GOT3 (cell line): ENCODE measurements at regions not wholly inside any gene's neighbourhood (a gene's known extent, or its start where the extent isn't known, plus 50 kb on each side); places are given as distances from the start of the nearest gene placed in this dataset.

Source experiments
- DNase-seq: peaks from one replicate; lab custom pipeline; 2025; ENCODE audit warnings: mixed read lengths; lab: John Stamatoyannopoulos, UW

DNA sequence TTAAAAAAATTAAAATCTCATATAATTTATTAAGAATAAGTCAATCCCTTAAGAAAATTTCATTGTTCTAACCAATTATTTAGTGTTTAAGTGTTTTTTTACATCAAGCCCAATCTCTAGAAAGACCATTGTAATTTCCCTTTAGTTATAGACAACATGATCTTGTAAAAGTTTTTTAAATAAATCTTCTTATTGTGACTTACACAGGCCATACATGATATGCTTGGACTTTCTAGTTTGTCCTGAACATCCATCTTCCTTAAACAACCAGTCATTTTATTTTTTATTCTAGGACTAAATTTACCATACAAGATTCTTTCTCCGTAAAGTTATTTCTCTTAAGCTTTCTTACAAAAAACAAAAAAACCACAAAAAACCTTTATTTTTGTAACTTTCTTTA is 126.5 kb upstream of the MAST4 start:
- no peak for DNase-seq

DNA sequence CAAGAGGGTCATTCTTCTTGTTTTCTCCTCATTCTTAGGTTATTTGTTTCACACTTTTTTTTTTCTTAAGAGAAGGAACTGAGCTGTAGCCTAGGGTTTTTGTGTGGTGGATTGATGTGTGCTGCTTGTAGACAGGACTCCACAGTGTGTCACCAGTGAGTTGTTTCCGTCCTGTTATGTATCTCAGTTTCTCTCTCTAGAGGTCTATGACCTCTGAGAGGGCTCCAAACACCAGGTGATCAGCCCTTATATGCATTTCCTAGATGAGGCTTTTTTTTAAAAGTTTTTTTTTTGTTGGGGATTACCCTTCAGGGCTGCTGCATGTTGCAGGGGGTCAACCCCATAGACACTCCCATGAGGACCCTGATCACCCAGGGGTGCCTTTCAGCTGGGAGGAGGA is 124.2 kb upstream of the MAST4 start:
- no peak for DNase-seq

DNA sequence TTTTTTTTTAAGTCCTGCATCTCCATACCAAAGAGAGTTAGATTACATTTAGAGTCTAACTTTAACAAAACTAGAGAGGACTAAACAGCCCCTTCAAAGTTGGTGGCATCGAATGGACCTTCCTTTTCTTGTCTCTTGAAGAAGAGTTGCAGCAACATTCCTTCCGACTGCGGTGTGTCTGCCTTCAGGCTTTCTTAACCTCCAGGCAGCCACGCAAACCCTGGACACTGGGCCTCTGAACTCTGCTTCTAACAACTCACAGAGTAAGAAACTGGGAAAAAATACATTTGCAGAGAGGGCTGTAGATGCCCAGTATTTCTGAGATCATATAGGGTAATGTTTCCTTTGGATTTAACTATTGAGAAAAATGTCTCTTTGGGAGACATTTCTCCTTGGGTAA is 120.5 kb upstream of the MAST4 start:
- DNase-seq = no peak

DNA sequence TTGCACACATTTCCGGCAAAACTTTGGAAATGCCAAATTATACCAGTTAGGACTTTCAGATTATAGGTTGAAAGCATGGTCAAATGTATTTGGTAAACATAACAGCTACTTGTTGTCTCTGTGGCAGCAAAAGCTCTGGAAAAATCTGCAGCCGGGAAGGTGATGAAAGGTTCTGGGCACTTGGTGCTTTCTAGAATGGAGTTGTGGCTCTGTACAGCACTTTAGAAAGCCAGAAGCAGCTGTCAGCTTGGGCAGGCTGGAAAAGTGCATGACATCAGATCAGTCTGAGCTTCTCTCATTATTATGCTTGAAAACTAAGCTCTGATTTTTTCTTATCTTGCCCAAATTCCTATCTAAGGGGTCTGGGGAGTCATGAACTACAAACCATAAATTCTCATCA is 118.6 kb upstream of the MAST4 start:
- DNase-seq = no peak

- no peak for DNase-seq
Observed at GRCh38 chr5:66494437-66494836, 101.8 kb upstream of the MAST4 start.

DNA sequence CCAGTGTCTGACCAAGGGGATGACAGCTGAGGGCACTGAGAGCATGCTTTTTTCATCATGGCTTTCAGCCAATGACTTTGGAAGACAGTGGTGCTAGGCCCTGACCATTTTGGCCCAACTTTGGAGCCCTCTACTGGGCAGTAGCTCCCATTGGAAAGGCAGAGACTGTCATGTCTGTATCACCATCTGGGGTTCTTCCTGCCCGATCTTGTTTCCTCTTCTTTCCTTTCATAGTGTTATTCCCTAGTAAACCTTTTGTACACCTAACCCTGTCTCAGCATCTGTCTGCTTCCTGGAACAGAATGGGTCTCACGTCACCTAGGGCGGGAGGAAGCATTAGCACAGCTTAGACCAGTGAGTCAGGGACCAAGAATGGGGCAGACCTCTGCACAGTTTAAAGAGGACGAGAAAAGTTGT is 97.4 kb upstream of the MAST4 start:
- no peak for DNase-seq

- DNase-seq = no peak
Observed at GRCh38 chr5:66503203-66503789, 92.9 kb upstream of the MAST4 start.

DNA sequence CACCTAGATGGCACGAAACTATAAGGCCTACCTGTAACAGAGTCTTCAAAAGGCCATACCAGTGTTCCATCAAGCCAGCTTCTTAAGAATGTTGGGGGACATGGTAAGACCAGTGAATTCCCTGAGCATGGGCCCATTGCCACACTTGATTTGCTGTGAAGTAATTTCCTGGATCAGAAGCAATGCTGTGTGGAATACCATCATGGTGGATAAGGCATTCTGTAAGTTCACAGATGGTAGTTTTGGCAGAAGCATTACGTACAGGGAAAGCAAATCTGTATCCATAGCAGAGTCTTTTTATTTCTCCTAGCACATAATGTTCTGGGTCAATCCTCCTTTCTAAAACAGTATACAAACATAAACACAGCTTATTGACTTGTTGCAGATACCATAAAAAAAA is 89.1 kb upstream of the MAST4 start:
- DNase-seq = no peak

DNA sequence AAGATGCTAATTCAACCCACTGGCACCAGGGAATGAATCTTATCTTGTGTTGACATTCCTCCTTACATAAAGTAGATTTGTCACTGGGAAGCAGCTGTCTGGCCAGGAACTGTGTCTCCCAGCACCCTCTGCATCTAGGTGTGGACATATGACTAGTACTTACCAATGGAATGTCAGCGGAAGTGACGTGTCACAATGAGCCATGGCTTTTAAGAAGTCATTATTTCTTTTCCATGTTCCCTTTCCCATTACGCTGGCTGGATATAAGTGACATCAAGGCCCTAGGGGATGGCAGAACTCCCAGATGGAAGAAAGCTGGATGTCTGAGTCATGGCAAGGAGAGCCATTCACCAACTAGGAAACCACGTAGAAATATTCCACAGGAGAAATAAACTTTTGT is 84.7 kb upstream of the MAST4 start:
- no peak for DNase-seq

DNA sequence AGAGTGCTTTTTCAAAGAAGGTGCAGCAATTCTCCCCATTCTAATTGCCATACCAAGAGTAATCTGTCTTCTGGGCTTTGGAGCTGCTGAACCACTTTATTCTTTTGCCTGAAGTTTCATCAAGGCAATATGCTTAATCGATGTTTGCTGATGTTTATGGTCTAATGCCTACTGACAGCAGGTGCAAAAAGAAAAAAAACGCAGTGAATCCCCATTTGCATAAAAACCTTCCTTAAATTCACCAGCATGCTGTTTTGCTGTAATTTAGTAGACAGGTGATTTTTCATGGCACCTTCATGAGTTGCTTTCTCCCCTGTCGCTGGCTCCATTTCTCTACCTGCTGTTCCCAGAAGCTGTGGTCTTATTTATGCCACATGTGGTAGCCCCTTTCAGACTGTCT is 83.1 kb upstream of the MAST4 start:
- no peak for DNase-seq

DNA sequence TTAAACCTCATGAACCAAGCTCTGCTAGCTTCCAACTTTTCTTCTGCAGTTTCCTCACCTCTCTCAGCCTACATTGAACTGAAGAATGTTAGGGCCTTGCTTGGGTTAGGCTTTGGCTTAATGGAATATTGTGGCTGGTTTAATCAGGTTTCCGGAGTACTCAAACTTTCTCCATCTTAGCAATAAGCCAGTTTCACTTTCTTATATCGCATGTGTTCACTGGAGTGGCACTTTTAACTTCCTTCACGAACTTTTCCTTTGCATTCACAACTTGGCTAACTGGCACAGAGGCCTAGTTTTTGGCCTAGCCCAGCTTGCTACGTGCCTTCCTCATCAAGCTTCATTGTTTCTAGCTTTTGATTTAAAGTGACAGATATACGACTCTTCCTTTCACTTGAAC is 81.0 kb upstream of the MAST4 start:
- no peak for DNase-seq

GRCh38 chr5:66516550-66516949 is 79.6 kb upstream of the MAST4 start:
- no peak for DNase-seq

DNA sequence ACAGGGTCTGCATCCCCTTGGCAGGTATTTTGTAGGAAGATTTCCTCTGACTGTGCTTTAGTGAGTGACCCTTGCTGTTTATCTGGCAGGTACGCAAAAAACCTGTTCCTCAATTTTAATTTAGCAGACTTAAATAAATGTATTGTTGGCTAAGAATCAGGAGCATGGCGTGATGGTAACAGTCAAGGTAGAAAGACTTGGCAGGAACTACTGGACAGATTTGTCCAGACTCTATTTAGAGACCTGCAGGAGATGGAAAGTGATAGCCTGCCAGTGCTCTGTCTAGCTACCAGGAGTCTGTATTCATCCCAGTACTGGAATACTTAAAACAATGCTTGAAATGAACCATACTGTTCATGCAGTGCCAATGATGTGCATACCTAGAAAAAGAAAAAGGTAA is 78.8 kb upstream of the MAST4 start:
- no peak for DNase-seq

- DNase-seq = no peak
Observed at GRCh38 chr5:66518052-66518451, 78.1 kb upstream of the MAST4 start.

GRCh38 chr5:66518753-66519152 is 77.4 kb upstream of the MAST4 start:
- DNase-seq = no peak

DNA sequence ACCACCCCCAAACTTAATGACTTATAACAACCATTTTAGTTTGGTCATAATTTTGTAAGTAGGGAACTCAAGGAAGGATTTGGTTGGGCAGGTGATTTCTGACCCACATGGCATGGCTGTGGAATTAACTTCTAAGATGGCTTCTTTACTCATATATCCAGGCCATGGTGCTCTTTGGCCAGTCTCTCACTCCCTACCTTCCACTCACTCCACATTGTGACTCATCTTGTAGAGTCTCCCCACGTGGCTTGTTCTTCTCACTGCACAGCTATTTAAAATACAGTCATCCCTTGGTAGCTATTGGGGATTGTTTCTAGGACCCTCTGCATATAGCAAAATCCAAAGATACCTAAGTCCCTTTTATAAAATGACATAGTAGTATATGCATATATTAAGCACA is 76.6 kb upstream of the MAST4 start:
- DNase-seq = no peak

DNA sequence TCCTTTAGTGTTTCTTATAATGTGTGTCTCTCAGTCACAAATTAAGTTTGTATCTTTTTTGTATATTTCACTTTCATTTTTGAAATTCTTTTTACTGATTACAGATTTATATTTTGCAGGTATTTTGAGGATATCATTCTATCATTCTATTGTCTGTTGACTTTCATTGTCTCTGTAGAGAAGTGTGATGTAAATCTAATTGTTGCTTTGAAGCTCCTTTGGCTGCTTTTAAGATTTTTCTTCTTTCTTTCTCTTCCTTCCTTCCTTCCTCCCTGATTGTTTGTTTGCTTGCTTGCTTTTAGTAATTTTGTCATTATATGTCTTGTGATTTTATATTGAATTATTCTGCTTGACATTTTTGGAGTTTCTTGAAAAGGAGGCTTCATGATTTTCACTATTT is 75.3 kb upstream of the MAST4 start:
- no peak for DNase-seq

DNA sequence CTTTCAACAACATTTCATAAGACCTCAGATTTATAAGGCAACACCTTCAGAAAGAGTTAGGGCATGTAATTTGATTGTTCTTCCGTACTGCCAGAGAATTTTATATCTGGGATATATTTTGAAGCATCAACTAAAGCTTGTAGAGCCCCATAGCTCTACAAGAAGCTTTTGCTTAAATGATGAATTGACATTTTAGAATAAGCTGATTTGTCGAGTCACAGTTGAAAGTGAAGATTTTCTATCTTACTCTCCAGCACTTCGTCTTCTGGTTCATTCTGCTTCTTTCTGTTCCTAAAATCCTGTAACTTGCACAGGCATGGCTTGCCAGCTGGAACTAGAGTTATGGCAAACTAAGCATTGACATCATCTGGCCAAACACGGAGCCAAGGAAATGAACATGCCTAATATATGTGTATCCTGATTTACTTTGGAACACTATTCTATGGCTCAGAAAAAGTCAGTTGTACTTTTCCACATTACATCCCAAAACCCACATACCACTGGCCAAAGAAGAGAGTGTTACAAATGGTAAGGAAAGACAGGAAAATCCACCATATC is 68.6 kb upstream of the MAST4 start:
- DNase-seq = no peak

GRCh38 chr5:66529182-66529581 is 67.0 kb upstream of the MAST4 start:
- DNase-seq = no peak

DNA sequence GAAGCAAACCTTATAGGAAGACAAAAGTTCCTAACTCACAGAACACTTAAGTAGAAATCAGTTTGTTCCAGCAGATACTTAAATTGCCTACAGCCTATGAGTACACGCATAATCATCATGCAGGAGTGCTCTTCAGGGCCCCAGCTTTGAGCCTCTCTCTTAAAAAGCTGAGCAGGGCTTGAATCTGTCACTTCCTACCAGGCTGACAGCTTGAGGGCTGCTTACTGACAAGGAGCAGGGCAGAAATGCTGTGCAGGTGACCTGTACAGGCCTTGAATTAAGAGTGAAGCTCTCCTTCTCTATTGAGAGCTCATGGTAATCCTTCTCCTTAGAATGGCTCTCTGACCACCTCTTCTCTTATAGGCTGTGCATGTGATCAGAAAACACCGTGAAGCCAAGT is 66.5 kb upstream of the MAST4 start:
- DNase-seq = no peak

DNA sequence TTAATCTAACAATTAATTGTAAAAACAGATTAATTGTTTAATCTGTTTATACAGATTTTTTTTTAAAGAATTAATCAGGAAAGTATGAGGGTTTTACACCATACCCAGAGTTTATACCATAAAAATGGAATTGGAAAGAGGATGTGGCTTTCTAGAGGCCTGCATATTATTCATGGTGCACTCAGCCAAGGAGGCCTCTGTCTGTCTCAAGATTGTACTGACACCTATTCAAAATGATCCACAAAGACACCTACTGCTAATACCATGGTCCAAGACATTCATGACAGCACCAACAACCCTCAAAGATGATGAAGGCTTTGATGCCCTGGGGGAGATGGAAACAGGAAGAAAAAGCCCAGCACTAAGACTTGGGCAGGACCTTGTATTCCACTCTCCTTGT is 58.1 kb upstream of the MAST4 start:
- no peak for DNase-seq

GRCh38 chr5:66538531-66538930 is 57.7 kb upstream of the MAST4 start:
- DNase-seq = no peak

DNA sequence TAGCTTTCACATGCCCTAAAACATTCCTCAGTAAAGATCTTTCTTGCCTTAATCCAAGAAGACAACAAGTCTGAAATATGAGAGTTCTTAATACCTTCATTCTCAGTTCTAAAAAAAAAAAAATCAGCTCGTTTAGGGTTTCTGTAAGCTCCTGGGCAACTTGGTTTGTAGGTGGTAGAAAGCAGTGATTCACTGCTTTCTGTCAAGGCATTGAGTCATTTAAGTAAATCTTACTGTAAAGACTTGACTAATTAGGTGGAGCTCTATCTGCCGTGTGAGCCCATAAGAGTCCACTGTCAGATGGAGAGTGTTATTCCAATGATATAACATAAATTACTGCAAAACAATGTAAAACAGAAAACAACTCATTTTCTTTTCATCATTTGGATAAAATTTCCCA is 56.1 kb upstream of the MAST4 start:
- DNase-seq = no peak

DNA sequence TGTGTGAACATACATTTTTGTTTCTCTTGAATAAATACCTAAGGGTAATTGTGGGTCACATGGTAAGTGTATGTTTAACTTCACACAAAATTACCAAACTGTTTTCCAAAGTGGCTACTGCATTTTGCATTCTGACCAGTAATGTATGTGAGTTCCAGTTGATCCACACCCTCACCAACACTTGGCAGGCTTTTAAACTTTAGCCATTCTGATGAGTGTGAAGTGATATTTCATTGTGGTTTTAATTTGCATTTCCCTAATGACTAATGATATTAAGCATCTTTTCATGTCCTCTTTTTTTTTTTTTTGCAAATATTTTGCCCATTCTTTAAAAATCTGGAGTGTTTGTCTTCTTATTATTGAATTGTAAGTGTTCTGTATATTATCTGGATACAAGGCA is 53.5 kb upstream of the MAST4 start:
- DNase-seq = no peak
